HFF-Myc (cell line): ENCODE measurements at regions not wholly inside any gene's neighbourhood (a gene's known extent, or its start where the extent isn't known, plus 50 kb on each side); places are given as distances from the start of the nearest gene placed in this dataset.

Experiments used
- DNase-seq: peaks from one replicate; pipeline ENCODE4 v3.0.0-alpha.2; 2011; ENCODE audit warnings: low read depth; ENCODE audit errors: extremely low read depth
- H3K4me3 ChIP-seq: replicated peaks from 2 replicates; pipeline ENCODE4 v1.5.1; 2011; ENCODE audit warnings: low read depth, mild to moderate bottlenecking, control low read depth, low read length
- CTCF ChIP-seq: IDR thresholded peaks from 2 replicates; pipeline ENCODE4 v1.5.1; 2012; ENCODE audit warnings: mild to moderate bottlenecking, low read depth, low read length, control low read depth; ENCODE audit errors: missing control alignments

GRCh38 chr6:104349191-104349590, 510.5 kb downstream of the HACE1 start:
- DNase-seq: no peak
- H3K4me3 ChIP-seq: no peak overlapping the region
- no peak for TF ChIP-seq CTCF

- no peak overlapping the region for H3K4me3 ChIP-seq
- no peak for DNase-seq
- TF ChIP-seq CTCF: no peak
These were observed 515.5 kb downstream of the HACE1 start for GRCh38 chr6:104344223-104344622.

GRCh38 chr6:104332364-104332763, 527.4 kb downstream of the HACE1 start:
- no peak for TF ChIP-seq CTCF
- no peak overlapping the region for H3K4me3 ChIP-seq
- no peak for DNase-seq

- DNase-seq: no peak
- no peak overlapping the region for H3K4me3 ChIP-seq
- no peak for TF ChIP-seq CTCF
These were observed 533.3 kb downstream of the HACE1 start for GRCh38 chr6:104326173-104327001.

GRCh38 chr6:104325341-104326172, 534.2 kb downstream of the HACE1 start:
- DNase-seq: peak; percentile 6
- TF ChIP-seq CTCF: peak; percentile 61

GRCh38 chr6:104324301-104324700, 535.4 kb downstream of the HACE1 start:
- DNase-seq: no peak
- no peak for TF ChIP-seq CTCF
- H3K4me3 ChIP-seq: no peak overlapping the region

More at GRCh38 chr6:104325341-104326172, 534.2 kb downstream of the HACE1 start:
- no peak overlapping the region for H3K4me3 ChIP-seq
